Stomach (tissue), 8 donors: ENCODE measurements at regions not wholly inside any gene's neighbourhood (a gene's known extent, or its start where the extent isn't known, plus 50 kb on each side); places are given as distances from the start of the nearest gene placed in this dataset.

Experiments
- DNase-seq, 2 donors: peaks; one replicate each; pipeline versions ENCODE4 v3.0.0 to v3.0.0-alpha.2; 2013 to 2019
- H3K27ac ChIP-seq, 5 donors: fragments of 200-600 bp in 4 of 5; sonication (generic) in 4 of 5; one replicate each; pipeline ENCODE4 v1.5.1; 2013 to 2019; ENCODE audit warnings: mild to moderate bottlenecking in 1 of 5, moderate library complexity in 1 of 5
- H3K27me3 ChIP-seq, 3 donors: fragments of 200-600 bp; sonication (generic); one replicate each; pipeline ENCODE4 v1.5.1; 2017 to 2019; ENCODE audit warnings: mixed run types in 1 of 3
- H3K36me3 ChIP-seq, 4 donors: fragments of 200-600 bp; sonication (generic); 1 replicate in 3 of 4; 2 replicates in 1 of 4; pipeline ENCODE4 v1.5.1; 2016 to 2019
- H3K4me1 ChIP-seq, 4 donors: fragments of 200-600 bp; sonication (generic); one replicate each; pipeline ENCODE4 v1.5.1; 2016 to 2019
- H3K4me3 ChIP-seq, 4 donors: fragments of 200-600 bp; sonication (generic) in 3 of 4; one replicate each; pipeline ENCODE4 v1.5.1; 2016 to 2019; ENCODE audit warnings: mild to moderate bottlenecking in 1 of 4
- H3K9me3 ChIP-seq, 4 donors: fragments of 200-600 bp; sonication (generic); one replicate each; pipeline ENCODE4 v1.5.1; 2016 to 2019
- EP300 ChIP-seq: sonication (generic); formaldehyde crosslinking; IDR thresholded peaks from one replicate; pipeline ENCODE4 v1.6.1; 2017; ENCODE audit warnings: antibody characterized with exemption
- POLR2A ChIP-seq, 4 donors: fragments of 450-650 bp; IDR thresholded peaks; one replicate each; pipeline ENCODE4 v1.6.1; 2016; ENCODE audit warnings: antibody characterized with exemption in 4 of 4, control low read depth in 2 of 4, mild to moderate bottlenecking in 1 of 4, moderate library complexity in 1 of 4
- POLR2AphosphoS5 ChIP-seq, 3 donors: sonication (generic); formaldehyde crosslinking; IDR thresholded peaks; one replicate each; pipeline ENCODE4 v1.6.1; 2016; ENCODE audit warnings: antibody characterized with exemption in 3 of 3
- WGBS, 5 donors: extraction: QIAGEN DNeasy Blood & Tissue Kit in 3 of 5; methylation state at CpG; one replicate each; pipeline versions ENCODE4 v1.1.5 to v1.1.7; 2013 to 2018; 5-methylcytosine and 5-hydroxymethylcytosine counted together
- intact Hi-C: fragments of 100-400 bp; cut with DNase I; formaldehyde crosslinking; loops from one replicate; pipeline ENCODE4 v1.15.1; 2023; ENCODE audit warnings: low total_unique reads
- TF ChIP-seq, protein P1 (sequence below), 7 experiments: fragments of 450-650 bp in 4 of 7; fragments of 200-600 bp in 3 of 7; sonication (generic) in 3 of 7; IDR thresholded peaks; one replicate each; pipeline ENCODE4 v1.5.1; 2016 to 2019; ENCODE audit warnings: antibody characterized with exemption in 7 of 7, control low read depth in 2 of 7, mild to moderate bottlenecking in 1 of 7
- donor health status: healthy with polysubstance abuse.
- donor health status: Bipolar disorder and iron deficiency.
- donor health status: healthy.

DNA sequence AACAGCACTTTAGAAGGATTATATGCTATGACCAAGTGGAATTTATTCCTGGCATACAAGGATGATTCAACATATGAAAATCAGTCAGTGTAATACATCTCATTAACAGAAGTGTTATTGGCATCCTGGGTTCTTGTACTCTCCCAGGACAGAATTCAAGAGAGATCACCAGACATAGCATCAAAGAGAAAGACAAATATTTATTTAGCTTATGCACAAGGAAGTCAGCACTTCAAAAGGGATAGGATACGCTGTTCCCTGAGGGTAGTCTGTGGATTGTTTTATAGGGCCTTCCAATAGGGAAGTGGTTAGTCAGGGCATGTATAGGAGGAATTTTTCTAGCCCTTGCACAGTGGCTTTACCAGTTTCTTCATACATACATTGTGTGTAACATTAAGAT lies 1238.0 kb downstream of the PCDH17 start:
- TF ChIP-seq EP300 (no peak), POLR2A (IDR thresholded peaks at IDR 0.05) (no peak), POLR2AphosphoS5 (IDR thresholded peaks at IDR 0.05) (no peak)
- TF ChIP-seq, protein P1, sequence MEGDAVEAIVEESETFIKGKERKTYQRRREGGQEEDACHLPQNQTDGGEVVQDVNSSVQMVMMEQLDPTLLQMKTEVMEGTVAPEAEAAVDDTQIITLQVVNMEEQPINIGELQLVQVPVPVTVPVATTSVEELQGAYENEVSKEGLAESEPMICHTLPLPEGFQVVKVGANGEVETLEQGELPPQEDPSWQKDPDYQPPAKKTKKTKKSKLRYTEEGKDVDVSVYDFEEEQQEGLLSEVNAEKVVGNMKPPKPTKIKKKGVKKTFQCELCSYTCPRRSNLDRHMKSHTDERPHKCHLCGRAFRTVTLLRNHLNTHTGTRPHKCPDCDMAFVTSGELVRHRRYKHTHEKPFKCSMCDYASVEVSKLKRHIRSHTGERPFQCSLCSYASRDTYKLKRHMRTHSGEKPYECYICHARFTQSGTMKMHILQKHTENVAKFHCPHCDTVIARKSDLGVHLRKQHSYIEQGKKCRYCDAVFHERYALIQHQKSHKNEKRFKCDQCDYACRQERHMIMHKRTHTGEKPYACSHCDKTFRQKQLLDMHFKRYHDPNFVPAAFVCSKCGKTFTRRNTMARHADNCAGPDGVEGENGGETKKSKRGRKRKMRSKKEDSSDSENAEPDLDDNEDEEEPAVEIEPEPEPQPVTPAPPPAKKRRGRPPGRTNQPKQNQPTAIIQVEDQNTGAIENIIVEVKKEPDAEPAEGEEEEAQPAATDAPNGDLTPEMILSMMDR (IDR thresholded peaks at IDR 0.05), result no peak
- Histone ChIP-seq H3K9me3 (peaks cover 0 to 4% (median 0%) of the 10 kb centered on the region in 4 donors), H3K27me3 (no peaks in the 10 kb centered on the region), H3K36me3 (no peaks in the 10 kb centered on the region), H3K4me3 (no peak overlapping the region), H3K27ac (no peak overlapping the region), H3K4me1 (no peaks in the 10 kb centered on the region)
- WGBS, 5 donors, result 77 to 89% (median 81%) methylated on average over 1 of the region's 1 CpG
- DNase-seq, result no peak
- intact Hi-C loops, result no loop called here

DNA sequence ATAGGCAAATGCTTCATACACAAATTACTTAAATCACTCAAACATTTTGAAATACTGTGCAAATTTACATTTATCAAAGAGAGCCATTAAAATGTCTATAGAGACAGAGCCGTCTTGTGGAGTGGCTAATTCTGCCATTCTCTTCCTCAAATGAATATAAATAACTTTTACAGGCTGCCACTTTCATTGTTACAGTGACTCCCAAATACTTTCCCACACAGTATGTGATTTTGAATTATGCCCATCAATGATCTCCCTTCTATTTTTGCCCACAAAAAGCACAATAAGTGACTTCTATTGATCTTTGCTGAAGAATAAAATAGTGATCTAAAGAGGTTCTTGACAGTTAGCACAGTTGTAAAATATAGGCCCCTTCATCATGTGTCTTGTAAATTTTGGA lies 1244.9 kb downstream of the PCDH17 start:
- H3K4me3 ChIP-seq, result no peak overlapping the region
- no peaks in the 10 kb centered on the region for H3K27me3 ChIP-seq
- H3K4me1 ChIP-seq, result no peaks in the 10 kb centered on the region
- no peak overlapping the region for H3K27ac ChIP-seq
- intact Hi-C loops, result no loop called here
- no peak for DNase-seq
- TF ChIP-seq POLR2A (IDR thresholded peaks at IDR 0.05) (no peak), POLR2AphosphoS5 (IDR thresholded peaks at IDR 0.05) (no peak), EP300 (no peak)
- TF ChIP-seq, protein P1 (IDR thresholded peaks at IDR 0.05), result no peak
- H3K9me3 ChIP-seq, result no peaks in the 10 kb centered on the region
- 61 to 86% (median 78%) methylated on average over 1 of the region's 1 CpG for WGBS, 5 donors
- no peaks in the 10 kb centered on the region for H3K36me3 ChIP-seq

DNA sequence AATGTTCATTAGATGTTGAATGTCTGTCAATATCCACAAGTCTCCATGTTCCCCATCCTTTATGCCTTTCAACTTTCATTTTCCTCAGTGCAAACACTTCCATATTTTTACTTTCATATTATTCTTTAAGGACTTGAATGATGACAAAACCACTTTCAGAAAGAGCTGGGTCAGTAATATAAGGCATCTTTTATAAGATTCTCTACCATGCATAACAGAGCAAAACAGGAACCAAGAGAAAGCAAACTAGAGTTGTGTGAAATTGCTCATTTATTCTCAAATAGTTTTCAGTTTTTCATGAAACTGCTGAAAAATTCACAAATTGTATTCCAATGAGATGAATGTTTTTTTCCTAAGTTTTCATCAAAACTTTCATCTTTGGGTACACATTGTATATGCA lies 1247.6 kb downstream of the PCDH17 start:
- DNase-seq, result no peak
- Histone ChIP-seq H3K4me1 (no peaks in the 10 kb centered on the region), H3K4me3 (no peak overlapping the region), H3K9me3 (no peaks in the 10 kb centered on the region), H3K27ac (no peak overlapping the region), H3K36me3 (no peaks in the 10 kb centered on the region), H3K27me3 (no peaks in the 10 kb centered on the region)
- TF ChIP-seq POLR2A (IDR thresholded peaks at IDR 0.05), result no peak
- no peak for TF ChIP-seq POLR2AphosphoS5 (IDR thresholded peaks at IDR 0.05)
- TF ChIP-seq, protein P1 (IDR thresholded peaks at IDR 0.05), result no peak
- no peak for TF ChIP-seq EP300
- intact Hi-C loops, result no loop called here

DNA sequence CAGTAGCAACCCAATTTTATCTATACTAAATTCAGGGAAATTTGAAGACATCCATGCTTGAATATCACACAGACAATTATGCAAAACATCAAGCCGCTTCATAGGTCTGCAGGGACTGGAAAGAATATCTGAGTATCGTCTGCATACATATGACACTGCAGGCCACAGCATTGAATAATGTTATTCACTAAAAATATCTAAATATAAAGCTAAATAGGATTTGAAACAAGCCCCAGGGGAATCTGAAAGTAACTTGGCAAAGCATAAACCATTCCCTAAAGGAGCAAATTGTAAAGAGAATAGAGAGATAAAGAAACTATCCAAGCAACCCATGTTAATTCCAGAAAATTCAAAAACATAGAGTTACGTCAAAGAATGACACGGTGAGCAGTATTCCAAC lies 1251.0 kb downstream of the PCDH17 start:
- DNase-seq, result no peak
- WGBS, 5 donors, result 71 to 85% (median 82%) methylated on average over 4 of the region's 4 CpGs

More for the DNA sequence above, 1251.0 kb downstream of the PCDH17 start:
- Histone ChIP-seq H3K4me1 (no peaks in the 10 kb centered on the region), H3K27ac (no peak overlapping the region), H3K4me3 (no peak overlapping the region), H3K36me3 (no peaks in the 10 kb centered on the region), H3K9me3 (no peaks in the 10 kb centered on the region), H3K27me3 (no peaks in the 10 kb centered on the region)
- TF ChIP-seq, protein P1 (IDR thresholded peaks at IDR 0.05), result no peak
- no peak for TF ChIP-seq EP300
- no peak for TF ChIP-seq POLR2AphosphoS5 (IDR thresholded peaks at IDR 0.05)
- no peak for TF ChIP-seq POLR2A (IDR thresholded peaks at IDR 0.05)
- intact Hi-C loops, result no loop called here
